ENCODE measurements at regions not wholly inside any gene's neighbourhood (a gene's known extent, or its start where the extent isn't known, plus 50 kb on each side); places are given as distances from the start of the nearest gene placed in this dataset.

GRCh38 chr12:42707312-42708226 lies 118.0 kb upstream of the PRICKLE1 start:
- TF ChIP-seq CTCF (IDR thresholded peaks at IDR 0.05) (no peak), POLR2A (IDR thresholded peaks at IDR 0.05) (no peak)
